Lung (tissue), 11 donors: ENCODE measurements at regions not wholly inside any gene's neighbourhood (a gene's known extent, or its start where the extent isn't known, plus 50 kb on each side); places are given as distances from the start of the nearest gene placed in this dataset.

Experiments used
- ATAC-seq: fragments of 200-7000 bp; cut with Tn5 transposase; one replicate; pipeline ENCODE4 v1.9.1; 2020; ENCODE audit warnings: moderate number of reproducible peaks; ENCODE audit not compliant: insufficient read depth, low FRiP score
- DNase-seq, 3 donors: peaks; one replicate each; pipeline ENCODE4 v3.0.0-alpha.2; 2013 to 2017
- H3K27ac ChIP-seq, 2 donors: one replicate each; pipeline ENCODE4 v1.5.1; 2013; ENCODE audit warnings: mild to moderate bottlenecking in 2 of 2, moderate library complexity in 2 of 2, control low read depth in 1 of 2, inconsistent platforms in 1 of 2, low read depth in 1 of 2, low read length in 1 of 2
- H3K27me3 ChIP-seq, 3 donors: one replicate each; pipeline ENCODE4 v1.5.1; 2013; ENCODE audit warnings: low read length in 2 of 3; ENCODE audit not compliant: control insufficient read depth in 3 of 3, insufficient read depth in 3 of 3
- H3K36me3 ChIP-seq, 4 donors: one replicate each; pipeline ENCODE4 v1.5.1; 2013; ENCODE audit warnings: low read length in 4 of 4, mild to moderate bottlenecking in 1 of 4, moderate library complexity in 1 of 4; ENCODE audit not compliant: control insufficient read depth in 4 of 4, insufficient read depth in 4 of 4
- H3K4me1 ChIP-seq, 5 donors: one replicate each; pipeline ENCODE4 v1.5.1; 2013; ENCODE audit warnings: low read length in 5 of 5, mild to moderate bottlenecking in 2 of 5, moderate library complexity in 1 of 5; ENCODE audit not compliant: control insufficient read depth in 5 of 5, insufficient read depth in 5 of 5
- H3K4me3 ChIP-seq: one replicate; pipeline ENCODE4 v1.5.1; 2013; ENCODE audit warnings: mild to moderate bottlenecking, control low read depth, moderate library complexity
- H3K9ac ChIP-seq, 2 donors: one replicate each; pipeline ENCODE4 v1.5.1; 2013; ENCODE audit warnings: low read length in 2 of 2, control low read depth in 1 of 2; ENCODE audit not compliant: insufficient read depth in 1 of 2
- H3K9me3 ChIP-seq, 4 donors: one replicate each; pipeline ENCODE4 v1.5.1; 2013; ENCODE audit warnings: low read length in 3 of 4, mild to moderate bottlenecking in 1 of 4, moderate library complexity in 1 of 4; ENCODE audit not compliant: control insufficient read depth in 4 of 4, insufficient read depth in 3 of 4
- CTCF ChIP-seq: IDR thresholded peaks from 2 replicates; pipeline ENCODE4 v1.5.1; 2012; ENCODE audit warnings: mild to moderate bottlenecking; ENCODE audit errors: control extremely low read depth, extremely low read depth
- WGBS, 2 donors: extraction: QIAGEN DNeasy Blood & Tissue Kit; methylation state at CpG; one replicate each; pipeline ENCODE4 v1.1.7; 2013; 5-methylcytosine and 5-hydroxymethylcytosine counted together
- donor health status: control.
- donor health status: control.
- donor health status: Bipolar disorder and iron deficiency.
- donor health status: healthy.
- donor health status: DM: yes; HTN: yes; CAD: no.

DNA sequence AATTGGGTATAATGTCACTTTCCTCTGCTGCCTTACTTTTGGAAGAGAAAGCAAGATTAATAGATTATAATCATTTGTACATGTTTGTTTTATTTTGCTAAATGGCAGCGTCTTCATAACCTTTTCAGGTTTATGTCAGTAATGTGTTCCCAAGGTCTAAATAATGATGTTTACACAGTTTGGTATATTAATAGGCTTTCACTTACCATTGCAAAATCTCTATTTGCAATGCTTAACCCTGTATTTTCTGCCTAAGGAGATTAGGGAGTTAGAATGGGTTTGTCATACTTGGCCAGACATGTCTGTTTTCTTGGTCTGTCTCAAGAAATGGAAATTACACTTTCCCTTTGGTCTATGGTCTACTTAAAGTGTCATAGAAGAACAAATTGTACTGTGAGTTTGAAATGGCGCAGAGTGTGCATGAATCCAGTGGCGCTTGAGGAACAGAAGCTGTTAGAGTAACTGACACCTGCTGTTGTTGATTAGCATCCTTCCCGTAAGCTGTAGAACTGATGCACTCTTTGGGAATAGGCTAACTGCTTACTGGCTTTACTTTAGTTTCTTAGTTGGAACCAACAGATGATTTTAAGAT lies 261.1 kb downstream of the SAMD5 start:
- H3K9me3 ChIP-seq: peaks cover 0 to 1% (median 0%) of the 10 kb centered on the region in 4 donors

GRCh38 chr6:147770221-147770620 lies 261.7 kb downstream of the SAMD5 start:
- ATAC-seq: no peak
- H3K27me3 ChIP-seq: no peaks in the 10 kb centered on the region
- 91% methylated on average over 7 of the region's 7 CpGs for WGBS, 2 donors
- no peaks in the 10 kb centered on the region for H3K4me1 ChIP-seq
- DNase-seq: no peak
- H3K27ac ChIP-seq: no peak overlapping the region
- TF ChIP-seq CTCF: no peak
- peaks cover 0 to 1% (median 0%) of the 10 kb centered on the region in 4 donors for H3K9me3 ChIP-seq
- H3K9ac ChIP-seq: no peak overlapping the region
- no peak overlapping the region for H3K4me3 ChIP-seq
- no peaks in the 10 kb centered on the region for H3K36me3 ChIP-seq

More for the DNA sequence above, 261.1 kb downstream of the SAMD5 start:
- ATAC-seq: no peak
- H3K4me3 ChIP-seq: no peak overlapping the region
- no peak overlapping the region for H3K27ac ChIP-seq
- no peaks in the 10 kb centered on the region for H3K4me1 ChIP-seq
- H3K27me3 ChIP-seq: no peaks in the 10 kb centered on the region
- TF ChIP-seq CTCF: no peak
- 68 to 76% methylated on average over 4 of the region's 4 CpGs for WGBS, 2 donors
- H3K9ac ChIP-seq: no peak overlapping the region
- no peaks in the 10 kb centered on the region for H3K36me3 ChIP-seq
- DNase-seq: no peak

DNA sequence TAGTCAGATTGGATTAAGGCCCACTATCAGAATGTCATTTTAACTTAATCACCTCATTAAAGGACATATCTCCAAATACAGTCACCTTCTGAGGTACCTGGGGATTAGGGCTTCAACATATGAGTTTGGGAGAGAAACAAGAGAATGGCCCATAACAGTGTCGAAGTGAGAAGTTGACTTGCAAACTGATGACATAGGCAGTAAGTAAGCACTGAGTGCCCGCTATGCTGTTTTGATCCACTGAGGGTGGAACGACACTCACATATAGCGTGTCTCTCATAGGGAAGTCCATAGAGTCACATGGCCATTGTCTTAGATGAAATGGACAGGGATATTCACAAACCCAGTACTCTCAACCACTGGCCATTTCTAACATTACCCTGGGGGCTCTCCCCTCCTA lies 264.2 kb downstream of the SAMD5 start:
- Histone ChIP-seq H3K9me3 (peaks cover 0 to 1% (median 0%) of the 10 kb centered on the region in 4 donors), H3K27me3 (no peaks in the 10 kb centered on the region), H3K4me1 (no peaks in the 10 kb centered on the region), H3K9ac (no peak overlapping the region), H3K27ac (no peak overlapping the region), H3K36me3 (no peaks in the 10 kb centered on the region), H3K4me3 (no peak overlapping the region)
- ATAC-seq: no peak
- no peak for TF ChIP-seq CTCF
- DNase-seq: no peak
- WGBS, 2 donors: 96 to 97% methylated on average over 4 of the region's 4 CpGs

DNA sequence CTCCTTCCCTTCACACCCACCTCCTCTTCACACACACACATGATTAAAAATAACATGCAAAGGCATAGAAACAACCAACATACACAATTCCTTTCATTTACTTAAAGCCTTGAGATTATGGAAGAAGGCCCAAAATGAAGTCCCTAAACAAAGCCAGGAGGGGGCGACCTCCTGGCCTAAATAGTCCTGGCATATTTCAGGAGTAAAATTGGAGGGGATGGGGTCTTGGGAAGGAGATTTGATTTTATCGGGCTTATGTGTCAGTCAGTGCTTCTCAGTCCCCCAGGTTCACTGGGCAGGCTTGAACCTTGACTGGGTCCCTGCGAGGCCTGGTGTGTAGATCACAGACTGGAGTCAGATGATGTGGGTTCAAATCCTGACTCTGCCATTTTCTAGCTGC lies 266.4 kb downstream of the SAMD5 start:
- no peak for ATAC-seq
- DNase-seq: no peak
- no peak overlapping the region for H3K4me3 ChIP-seq
- H3K4me1 ChIP-seq: peaks cover 0 to 1% (median 0%) of the 10 kb centered on the region in 5 donors
- H3K27ac ChIP-seq: no peak overlapping the region
- no peak for TF ChIP-seq CTCF
- 83 to 84% methylated on average over 3 of the region's 3 CpGs for WGBS, 2 donors
- no peak overlapping the region for H3K9ac ChIP-seq
- H3K36me3 ChIP-seq: no peaks in the 10 kb centered on the region
- peaks cover 0 to 1% (median 0%) of the 10 kb centered on the region in 4 donors for H3K9me3 ChIP-seq
- H3K27me3 ChIP-seq: no peaks in the 10 kb centered on the region
